ENCODE measurements at regions not wholly inside any gene's neighbourhood (a gene's known extent, or its start where the extent isn't known, plus 50 kb on each side); places are given as distances from the start of the nearest gene placed in this dataset.
A peak's percentile ranks its signal among the peaks of the same experiment; 100 is the strongest.
"Not testable (repeated sequence)": the region's sequence is repeated elsewhere in the genome, so short reads cannot be mapped to it uniquely, and the experiment has no call there.

GRCh38 chr16:86735727-86736126, 157.4 kb downstream of the FOXL1 start:
- no peak overlapping the region for H3K4me3 Mint-ChIP-seq (ENCODE audit: low read depth)
- H3K4me1 Mint-ChIP-seq (ENCODE audit: low read depth), result peaks cover 18% of the 10 kb centered on the region
- H3K9me3 Mint-ChIP-seq (ENCODE audit: low read depth), result no peaks in the 10 kb centered on the region
- H3K27ac Mint-ChIP-seq, result no peak overlapping the region
- H3K27me3 Mint-ChIP-seq, result peaks cover 68% of the 10 kb centered on the region
- TF ChIP-seq, protein P1, sequence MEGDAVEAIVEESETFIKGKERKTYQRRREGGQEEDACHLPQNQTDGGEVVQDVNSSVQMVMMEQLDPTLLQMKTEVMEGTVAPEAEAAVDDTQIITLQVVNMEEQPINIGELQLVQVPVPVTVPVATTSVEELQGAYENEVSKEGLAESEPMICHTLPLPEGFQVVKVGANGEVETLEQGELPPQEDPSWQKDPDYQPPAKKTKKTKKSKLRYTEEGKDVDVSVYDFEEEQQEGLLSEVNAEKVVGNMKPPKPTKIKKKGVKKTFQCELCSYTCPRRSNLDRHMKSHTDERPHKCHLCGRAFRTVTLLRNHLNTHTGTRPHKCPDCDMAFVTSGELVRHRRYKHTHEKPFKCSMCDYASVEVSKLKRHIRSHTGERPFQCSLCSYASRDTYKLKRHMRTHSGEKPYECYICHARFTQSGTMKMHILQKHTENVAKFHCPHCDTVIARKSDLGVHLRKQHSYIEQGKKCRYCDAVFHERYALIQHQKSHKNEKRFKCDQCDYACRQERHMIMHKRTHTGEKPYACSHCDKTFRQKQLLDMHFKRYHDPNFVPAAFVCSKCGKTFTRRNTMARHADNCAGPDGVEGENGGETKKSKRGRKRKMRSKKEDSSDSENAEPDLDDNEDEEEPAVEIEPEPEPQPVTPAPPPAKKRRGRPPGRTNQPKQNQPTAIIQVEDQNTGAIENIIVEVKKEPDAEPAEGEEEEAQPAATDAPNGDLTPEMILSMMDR (IDR thresholded peaks at IDR 0.05; ENCODE audit: unreplicated experiment), result no peak
- DNase-seq (ENCODE audit: low spot score, unreplicated experiment), result no peak
- H3K36me3 Mint-ChIP-seq (ENCODE audit: insufficient read depth), result peaks cover 1% of the 10 kb centered on the region

- no peak overlapping the region for H3K4me3 Mint-ChIP-seq (ENCODE audit: low read depth)
- H3K36me3 Mint-ChIP-seq (ENCODE audit: insufficient read depth), result peaks cover 1% of the 10 kb centered on the region
- no peaks in the 10 kb centered on the region for H3K9me3 Mint-ChIP-seq (ENCODE audit: low read depth)
- peaks cover 26% of the 10 kb centered on the region for H3K4me1 Mint-ChIP-seq (ENCODE audit: low read depth)
- no peak for DNase-seq (ENCODE audit: low spot score, unreplicated experiment)
- H3K27me3 Mint-ChIP-seq, result peaks cover 60% of the 10 kb centered on the region
- TF ChIP-seq, protein P1 (IDR thresholded peaks at IDR 0.05; ENCODE audit: unreplicated experiment), result no peak
- no peak overlapping the region for H3K27ac Mint-ChIP-seq
Measured at GRCh38 chr16:86736502-86736901, 158.2 kb downstream of the FOXL1 start.

GRCh38 chr16:86737083-86737482, 158.7 kb downstream of the FOXL1 start:
- no peaks in the 10 kb centered on the region for H3K9me3 Mint-ChIP-seq (ENCODE audit: low read depth)
- H3K27ac Mint-ChIP-seq, result no peak overlapping the region
- peaks cover 54% of the 10 kb centered on the region for H3K27me3 Mint-ChIP-seq
- H3K36me3 Mint-ChIP-seq (ENCODE audit: insufficient read depth), result peaks cover 1% of the 10 kb centered on the region
- no peak overlapping the region for H3K4me3 Mint-ChIP-seq (ENCODE audit: low read depth)
- TF ChIP-seq, protein P1 (IDR thresholded peaks at IDR 0.05; ENCODE audit: unreplicated experiment), result no peak
- DNase-seq (ENCODE audit: low spot score, unreplicated experiment), result no peak
- peaks cover 32% of the 10 kb centered on the region for H3K4me1 Mint-ChIP-seq (ENCODE audit: low read depth)

DNA sequence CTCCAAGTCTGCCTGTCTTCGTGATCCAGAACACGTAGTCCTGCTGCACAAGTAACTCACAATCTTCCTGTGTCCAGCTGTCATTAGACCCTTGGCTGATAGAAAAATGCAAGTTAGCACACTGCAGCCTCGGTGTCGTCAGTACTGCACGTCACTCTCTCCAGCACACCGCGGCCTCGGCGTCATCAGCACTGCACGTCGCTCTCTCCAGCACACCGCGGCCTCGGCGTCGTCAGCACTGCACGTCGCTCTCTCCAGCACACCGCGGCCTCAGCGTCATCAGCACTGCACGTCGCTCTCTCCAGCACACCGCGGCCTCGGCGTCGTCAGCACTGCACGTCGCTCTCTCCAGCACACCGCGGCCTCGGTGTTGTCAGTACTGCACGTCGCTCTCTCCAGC, 160.0 kb downstream of the FOXL1 start:
- Mint-ChIP-seq H3K4me1 (ENCODE audit: low read depth) (peaks cover 35% of the 10 kb centered on the region), H3K27me3 (peaks cover 42% of the 10 kb centered on the region)
- H3K36me3 Mint-ChIP-seq (ENCODE audit: insufficient read depth); DNase-seq (ENCODE audit: low spot score, unreplicated experiment); H3K27ac Mint-ChIP-seq; H3K9me3 Mint-ChIP-seq (ENCODE audit: low read depth); H3K4me3 Mint-ChIP-seq (ENCODE audit: low read depth): not testable (repeated sequence)

GRCh38 chr16:86739178-86739577, 160.8 kb downstream of the FOXL1 start:
- no peak overlapping the region for H3K4me3 Mint-ChIP-seq (ENCODE audit: low read depth)
- peaks cover 1% of the 10 kb centered on the region for H3K36me3 Mint-ChIP-seq (ENCODE audit: insufficient read depth)
- H3K4me1 Mint-ChIP-seq (ENCODE audit: low read depth), result peaks cover 29% of the 10 kb centered on the region
- H3K9me3 Mint-ChIP-seq (ENCODE audit: low read depth), result no peaks in the 10 kb centered on the region
- no peak for DNase-seq (ENCODE audit: low spot score, unreplicated experiment)
- TF ChIP-seq, protein P1 (IDR thresholded peaks at IDR 0.05; ENCODE audit: unreplicated experiment), result no peak
- H3K27me3 Mint-ChIP-seq, result peaks cover 37% of the 10 kb centered on the region
- no peak overlapping the region for H3K27ac Mint-ChIP-seq

DNA sequence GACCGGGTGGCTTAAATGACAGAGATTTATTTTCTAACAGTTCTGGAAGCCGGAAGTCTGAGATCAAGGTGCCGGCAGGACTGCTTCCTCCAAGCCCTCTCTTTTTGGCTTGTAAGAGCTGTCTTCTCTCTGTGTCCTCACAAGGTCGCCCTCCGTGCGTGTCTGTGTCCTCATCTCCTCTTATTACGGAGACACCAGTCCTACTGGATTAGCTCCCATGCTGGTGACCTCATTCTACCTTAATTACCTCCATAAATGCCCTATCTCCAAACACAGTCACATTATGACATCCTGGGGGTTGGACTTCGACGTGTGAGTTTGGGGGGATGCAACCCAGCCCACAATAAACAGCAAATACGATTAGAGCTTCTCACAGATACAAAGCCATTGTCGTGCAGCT, 161.5 kb downstream of the FOXL1 start:
- peak overlapping the region; percentile 25 for H3K27ac Mint-ChIP-seq
- H3K4me3 Mint-ChIP-seq (ENCODE audit: low read depth), result peak overlapping the region; percentile 0
- peaks cover 1% of the 10 kb centered on the region for H3K36me3 Mint-ChIP-seq (ENCODE audit: insufficient read depth)
- peaks cover 38% of the 10 kb centered on the region for H3K27me3 Mint-ChIP-seq
- H3K9me3 Mint-ChIP-seq (ENCODE audit: low read depth), result no peaks in the 10 kb centered on the region
- peaks cover 24% of the 10 kb centered on the region for H3K4me1 Mint-ChIP-seq (ENCODE audit: low read depth)
- DNase-seq (ENCODE audit: low spot score, unreplicated experiment), result no peak
- TF ChIP-seq, protein P1 (IDR thresholded peaks at IDR 0.05; ENCODE audit: unreplicated experiment), result no peak
